Sigmoid colon (tissue), 6 donors: ENCODE measurements at regions not wholly inside any gene's neighbourhood (a gene's known extent, or its start where the extent isn't known, plus 50 kb on each side); places are given as distances from the start of the nearest gene placed in this dataset.
"Not testable (repeated sequence)": the region's sequence is repeated elsewhere in the genome, so short reads cannot be mapped to it uniquely, and the experiment has no call there.

Experiments
- DNase-seq: peaks from one replicate; pipeline ENCODE4 v3.0.0-alpha.2; 2019
- H3K27ac ChIP-seq, 4 donors: fragments of 200-600 bp; sonication (generic); one replicate each; pipeline ENCODE4 v1.5.1; 2016 to 2019; ENCODE audit warnings: mild to moderate bottlenecking in 1 of 4
- H3K27me3 ChIP-seq, 3 donors: fragments of 200-600 bp; sonication (generic); one replicate each; pipeline ENCODE4 v1.5.1; 2019; ENCODE audit warnings: mild to moderate bottlenecking in 1 of 3
- H3K36me3 ChIP-seq, 4 donors: fragments of 200-600 bp; sonication (generic); one replicate each; pipeline ENCODE4 v1.5.1; 2016 to 2019
- H3K4me1 ChIP-seq, 4 donors: fragments of 200-600 bp; sonication (generic); one replicate each; pipeline ENCODE4 v1.5.1; 2017 to 2019
- H3K4me3 ChIP-seq, 4 donors: fragments of 200-600 bp; sonication (generic); one replicate each; pipeline ENCODE4 v1.5.1; 2017 to 2019; ENCODE audit warnings: mild to moderate bottlenecking in 2 of 4, moderate library complexity in 1 of 4
- H3K9me3 ChIP-seq, 4 donors: fragments of 200-600 bp in 3 of 4; sonication (generic) in 3 of 4; one replicate each; pipeline versions ENCODE4 v1.5.1 to v1.6.1; 2013 to 2019
- EP300 ChIP-seq, 4 donors: sonication (generic); formaldehyde crosslinking; IDR thresholded peaks; one replicate each; pipeline ENCODE4 v1.6.1; 2017; ENCODE audit warnings: antibody characterized with exemption in 4 of 4
- POLR2A ChIP-seq, 2 donors: fragments of 450-650 bp; IDR thresholded peaks; one replicate each; pipeline ENCODE4 v1.6.1; 2016; ENCODE audit warnings: antibody characterized with exemption in 2 of 2, mild to moderate bottlenecking in 2 of 2, moderate library complexity in 2 of 2
- POLR2AphosphoS5 ChIP-seq, 4 donors: sonication (generic); formaldehyde crosslinking; IDR thresholded peaks; one replicate each; pipeline ENCODE4 v1.6.1; 2017; ENCODE audit warnings: antibody characterized with exemption in 4 of 4
- WGBS, 2 donors: extraction: QIAGEN DNeasy Blood & Tissue Kit; methylation state at CpG; one replicate each; pipeline ENCODE4 v1.1.7; 2013; 5-methylcytosine and 5-hydroxymethylcytosine counted together
- intact Hi-C: fragments of 100-400 bp; cut with DNase I; formaldehyde crosslinking; loops from one replicate; pipeline ENCODE4 v1.15.1; 2023
- TF ChIP-seq, protein P1 (sequence below), 4 experiments: fragments of 450-650 bp in 3 of 4; fragments of 200-600 bp in 1 of 4; IDR thresholded peaks; one replicate each; pipeline ENCODE4 v1.5.1; 2016 to 2019; ENCODE audit warnings: antibody characterized with exemption in 4 of 4, mild to moderate bottlenecking in 3 of 4, moderate library complexity in 2 of 4
- donor health status: healthy with polysubstance abuse.
- donor health status: healthy.

DNA sequence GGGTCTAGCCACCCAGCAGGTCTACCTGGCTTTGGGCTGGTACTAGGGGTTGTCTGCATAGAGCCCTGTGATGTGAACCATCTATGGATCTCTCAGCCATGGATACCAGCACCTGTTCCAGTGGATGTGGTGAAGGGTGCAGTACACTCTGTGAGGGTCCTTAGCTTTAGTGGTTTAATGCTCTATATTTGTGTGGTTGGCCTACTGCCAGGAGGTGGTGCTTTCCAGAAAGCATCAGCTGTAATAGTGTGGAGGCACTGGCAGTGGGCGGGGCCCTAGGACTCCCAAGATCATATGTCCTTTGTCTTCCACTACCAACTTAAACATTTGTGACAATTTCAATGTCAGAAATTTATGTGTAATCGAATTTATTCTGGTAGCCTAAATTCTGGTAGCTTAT, 1065.1 kb downstream of the RPIA start:
- H3K4me3 ChIP-seq, H3K27me3 ChIP-seq, H3K4me1 ChIP-seq, H3K36me3 ChIP-seq, H3K9me3 ChIP-seq, H3K27ac ChIP-seq, intact Hi-C loops: not testable (repeated sequence)
- DNase-seq: peak; percentile 58
- WGBS, 2 donors: 67 to 71% methylated on average over 2 of the region's 2 CpGs

DNA sequence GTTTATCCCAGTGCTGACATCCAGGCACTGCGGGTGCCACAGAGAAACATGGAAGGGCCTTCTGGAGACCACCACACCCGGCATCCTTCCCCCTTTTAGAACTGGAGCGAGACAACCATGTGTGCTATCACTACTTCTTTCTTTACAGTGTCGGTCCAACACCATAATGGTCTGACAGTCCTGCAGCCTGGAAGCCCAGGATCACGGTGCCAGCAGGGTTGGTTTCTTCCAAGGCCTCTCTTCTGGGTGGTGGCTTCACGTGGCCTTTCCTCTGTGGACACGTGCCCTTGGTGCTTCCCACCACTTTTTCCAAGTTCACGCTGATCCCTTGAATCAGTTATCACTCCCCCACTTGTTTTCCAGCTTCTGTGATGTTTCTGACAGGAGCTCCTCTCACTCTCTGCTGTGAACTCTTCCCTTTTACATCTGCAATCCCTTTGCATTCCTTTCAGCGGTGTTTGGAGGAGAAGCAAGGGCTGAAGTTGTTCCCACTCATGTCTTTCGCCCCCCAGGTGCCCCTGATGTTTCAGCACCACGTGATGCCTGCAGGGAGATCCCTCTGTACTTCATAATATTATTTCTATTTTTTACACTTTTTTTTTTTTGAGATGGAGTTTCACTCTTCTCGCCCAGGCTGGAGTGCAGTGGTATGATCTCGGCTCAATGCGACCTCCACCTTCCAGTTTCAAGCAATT, 1067.0 kb downstream of the RPIA start:
- H3K27ac ChIP-seq, H3K9me3 ChIP-seq, H3K36me3 ChIP-seq, intact Hi-C loops, H3K4me3 ChIP-seq, H3K4me1 ChIP-seq, H3K27me3 ChIP-seq: not testable (repeated sequence)
- 69 to 72% methylated on average over 14 of the region's 14 CpGs for WGBS, 2 donors
- DNase-seq: peak; percentile 57

DNA sequence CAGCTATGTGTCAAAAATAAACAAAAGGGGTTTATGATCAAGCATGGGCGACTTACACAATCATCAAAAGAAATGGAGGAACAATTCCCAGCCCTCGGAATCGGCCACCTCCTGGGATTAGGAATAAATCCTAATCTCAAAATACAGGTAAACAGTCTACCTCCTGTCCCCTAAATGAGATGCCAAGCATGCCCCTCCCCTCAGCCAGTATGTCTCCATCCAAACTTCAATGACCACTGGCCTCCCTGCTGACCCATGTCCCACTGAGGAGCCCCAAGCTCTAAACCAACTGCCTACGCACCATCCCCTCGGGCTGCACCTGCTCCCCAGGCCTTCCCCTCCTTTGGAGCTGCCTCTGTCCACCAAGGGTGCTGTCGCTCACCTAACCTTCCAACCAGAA, 1069.3 kb downstream of the RPIA start:
- H3K27me3 ChIP-seq: peaks cover 2 to 26% (median 6%) of the 10 kb centered on the region in 3 donors
- H3K27ac ChIP-seq, H3K9me3 ChIP-seq, H3K4me3 ChIP-seq, H3K36me3 ChIP-seq, H3K4me1 ChIP-seq, intact Hi-C loops: not testable (repeated sequence)
- peak; percentile 54 for DNase-seq
- WGBS, 2 donors: 75 to 86% methylated on average over 6 of the region's 6 CpGs

DNA sequence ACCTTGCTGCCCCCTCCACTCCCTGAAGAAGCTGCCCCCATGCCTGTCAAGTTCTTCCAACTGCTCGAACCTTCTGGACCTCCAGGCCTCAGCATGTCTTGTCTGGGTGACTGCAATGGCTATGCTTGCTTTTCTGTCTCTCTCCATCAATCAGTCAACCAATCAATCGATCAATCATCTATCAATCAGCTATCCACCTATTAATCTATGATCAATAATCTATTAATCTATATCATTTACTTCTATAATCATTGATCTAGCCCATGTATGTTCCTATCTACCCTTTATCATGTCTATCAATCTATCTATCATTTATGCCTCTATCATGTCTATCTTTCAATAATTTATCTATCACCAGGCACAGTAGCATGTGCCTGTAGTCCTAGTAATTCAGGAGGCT, 1069.7 kb downstream of the RPIA start:
- H3K4me1 ChIP-seq, DNase-seq, H3K9me3 ChIP-seq, H3K36me3 ChIP-seq, H3K4me3 ChIP-seq, intact Hi-C loops, H3K27ac ChIP-seq: not testable (repeated sequence)
- H3K27me3 ChIP-seq: peaks cover 2 to 31% (median 8%) of the 10 kb centered on the region in 3 donors
- 59 to 67% methylated on average over 2 of the region's 2 CpGs for WGBS, 2 donors

DNA sequence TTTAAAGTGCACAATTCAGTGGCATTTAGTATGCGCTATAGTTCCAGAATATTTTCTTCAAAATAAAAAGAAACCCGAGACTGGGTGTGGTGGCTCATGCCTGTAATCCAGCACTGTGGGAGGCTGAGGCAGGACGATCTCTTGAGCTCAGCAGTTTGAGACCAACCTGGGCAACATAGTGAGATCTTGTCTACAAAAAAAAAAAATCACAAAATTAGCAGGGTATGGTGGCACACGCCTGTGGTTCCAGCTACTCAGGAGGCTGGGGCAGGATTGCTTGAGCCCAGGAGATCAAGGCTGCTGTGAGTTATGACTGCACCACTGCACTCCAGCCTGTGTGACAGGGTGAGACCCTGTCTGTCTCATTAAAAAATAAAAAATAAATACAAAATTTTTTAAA, 1070.4 kb downstream of the RPIA start:
- H3K9me3 ChIP-seq, H3K4me3 ChIP-seq, DNase-seq, intact Hi-C loops, H3K27ac ChIP-seq, H3K4me1 ChIP-seq, H3K36me3 ChIP-seq: not testable (repeated sequence)
- WGBS, 2 donors: 83 to 87% methylated on average over 4 of the region's 4 CpGs
- H3K27me3 ChIP-seq: peaks cover 5 to 37% (median 15%) of the 10 kb centered on the region in 3 donors

DNA sequence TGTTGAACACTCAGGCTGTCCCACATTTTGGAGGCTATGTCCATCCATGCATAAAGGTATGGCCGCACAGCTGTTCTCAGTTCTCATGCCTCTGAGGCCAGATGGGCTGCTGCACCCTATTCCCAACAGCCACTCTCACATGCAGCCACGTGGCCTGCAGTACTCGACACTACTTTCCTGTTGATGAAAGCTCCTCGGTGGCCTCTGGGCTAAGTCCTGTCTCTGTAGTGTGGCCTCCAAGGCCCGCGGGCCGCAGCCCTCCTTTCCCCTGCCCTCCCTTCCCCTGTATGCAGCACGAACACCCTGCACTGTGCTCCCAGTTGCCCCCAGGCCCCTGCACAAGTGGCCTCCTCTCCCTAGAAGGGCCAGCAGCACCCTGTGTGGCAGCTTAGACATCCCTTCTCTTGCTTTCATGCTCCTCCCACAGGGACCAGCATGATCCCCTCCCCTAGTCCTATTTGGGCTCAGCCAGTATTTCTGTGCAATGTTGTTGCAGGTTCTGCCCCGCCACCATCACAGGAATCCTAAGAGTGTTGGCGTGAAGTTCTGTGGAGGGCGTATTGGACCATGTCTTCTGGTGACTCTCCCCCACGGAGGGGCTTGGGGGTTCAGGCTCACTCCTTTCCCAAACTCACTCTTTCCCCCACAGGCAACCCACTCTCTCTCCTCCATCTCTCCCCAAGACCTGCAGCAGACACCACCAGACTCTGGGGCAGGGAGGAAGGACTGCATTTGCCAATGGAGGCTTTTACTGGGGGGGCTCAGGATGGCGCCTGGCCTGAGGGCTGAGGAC, 1071.2 kb downstream of the RPIA start:
- WGBS, 2 donors: 88 to 89% methylated on average over 13 of the region's 13 CpGs
- peaks cover 9 to 45% (median 23%) of the 10 kb centered on the region in 3 donors for H3K27me3 ChIP-seq
- H3K36me3 ChIP-seq, intact Hi-C loops, H3K4me1 ChIP-seq, H3K27ac ChIP-seq, H3K9me3 ChIP-seq, H3K4me3 ChIP-seq: not testable (repeated sequence)
- DNase-seq: peak; percentile 61

DNA sequence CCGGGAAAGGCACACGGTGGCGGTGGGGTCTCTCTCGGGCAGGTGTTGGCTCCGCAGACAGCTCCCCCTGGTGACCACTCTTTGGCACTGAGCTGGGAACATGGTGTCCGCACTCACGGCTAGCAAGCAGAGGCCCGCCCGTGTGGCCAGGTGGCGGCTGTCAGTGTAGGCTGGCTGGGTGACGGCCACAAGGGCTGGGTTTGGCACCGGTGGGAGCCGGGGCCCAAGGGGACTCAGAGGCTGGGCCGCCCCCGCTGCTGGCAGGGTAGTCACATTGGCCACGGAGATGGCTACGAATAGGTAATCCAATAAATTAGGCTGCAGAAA, 1071.7 kb downstream of the RPIA start:
- DNase-seq: peak; percentile 65
- Histone ChIP-seq H3K9me3 (peaks cover 0 to 7% (median 1%) of the 10 kb centered on the region in 4 donors), H3K4me3 (no peak overlapping the region), H3K4me1 (peaks cover 0 to 9% (median 6%) of the 10 kb centered on the region in 4 donors), H3K36me3 (no peaks in the 10 kb centered on the region), H3K27ac (no peak overlapping the region), H3K27me3 (peaks cover 14 to 51% (median 28%) of the 10 kb centered on the region in 3 donors)
- WGBS, 2 donors: 75 to 87% methylated on average over 17 of the region's 17 CpGs
- TF ChIP-seq POLR2AphosphoS5 (IDR thresholded peaks at IDR 0.05): no peak
- no peak for TF ChIP-seq POLR2A (IDR thresholded peaks at IDR 0.05)
- TF ChIP-seq, protein P1, sequence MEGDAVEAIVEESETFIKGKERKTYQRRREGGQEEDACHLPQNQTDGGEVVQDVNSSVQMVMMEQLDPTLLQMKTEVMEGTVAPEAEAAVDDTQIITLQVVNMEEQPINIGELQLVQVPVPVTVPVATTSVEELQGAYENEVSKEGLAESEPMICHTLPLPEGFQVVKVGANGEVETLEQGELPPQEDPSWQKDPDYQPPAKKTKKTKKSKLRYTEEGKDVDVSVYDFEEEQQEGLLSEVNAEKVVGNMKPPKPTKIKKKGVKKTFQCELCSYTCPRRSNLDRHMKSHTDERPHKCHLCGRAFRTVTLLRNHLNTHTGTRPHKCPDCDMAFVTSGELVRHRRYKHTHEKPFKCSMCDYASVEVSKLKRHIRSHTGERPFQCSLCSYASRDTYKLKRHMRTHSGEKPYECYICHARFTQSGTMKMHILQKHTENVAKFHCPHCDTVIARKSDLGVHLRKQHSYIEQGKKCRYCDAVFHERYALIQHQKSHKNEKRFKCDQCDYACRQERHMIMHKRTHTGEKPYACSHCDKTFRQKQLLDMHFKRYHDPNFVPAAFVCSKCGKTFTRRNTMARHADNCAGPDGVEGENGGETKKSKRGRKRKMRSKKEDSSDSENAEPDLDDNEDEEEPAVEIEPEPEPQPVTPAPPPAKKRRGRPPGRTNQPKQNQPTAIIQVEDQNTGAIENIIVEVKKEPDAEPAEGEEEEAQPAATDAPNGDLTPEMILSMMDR (IDR thresholded peaks at IDR 0.05): no peak
- no peak for TF ChIP-seq EP300 (IDR thresholded peaks at IDR 0.05)
- intact Hi-C loops: no loop called here
